HEK293 (cell line): ENCODE measurements at regions not wholly inside any gene's neighbourhood (a gene's known extent, or its start where the extent isn't known, plus 50 kb on each side); places are given as distances from the start of the nearest gene placed in this dataset.
"Not testable (repeated sequence)": the region's sequence is repeated elsewhere in the genome, so short reads cannot be mapped to it uniquely, and the experiment has no call there.

Source experiments
- CTCF ChIA-PET: fragments of 350-600 bp; formaldehyde crosslinking; extraction: SDS; loops from one replicate; lab custom pipeline; 2021; ENCODE audit warnings: antibody characterized with exemption; lab: Yijun Ruan, JAX
- POLR2A ChIA-PET: fragments of 300-600 bp; formaldehyde crosslinking; extraction: SDS; loops from one replicate; lab custom pipeline; 2020; ENCODE audit warnings: antibody characterized with exemption, inconsistent platforms; lab: Yijun Ruan, JAX
- H3K27ac ChIP-seq: fragments of 200-500 bp; sonication (Bioruptor generic); 2 replicates; pipeline ENCODE4 v1.5.1; 2014; ENCODE audit warnings: low read depth, low read length, control low read depth, inconsistent platforms; ENCODE audit errors: extremely low read depth
- H3K36me3 ChIP-seq, 2 experiments: fragments of 200-500 bp in 1 of 2; sonication (Bioruptor generic) in 1 of 2; 1 replicate in 1 of 2; 2 replicates in 1 of 2; pipeline ENCODE4 v1.5.1; 2014 to 2017; ENCODE audit warnings: inconsistent platforms in 2 of 2, low read length in 2 of 2; ENCODE audit not compliant: control insufficient read depth in 2 of 2, insufficient read depth in 1 of 2
- H3K4me1 ChIP-seq: fragments of 200-500 bp; sonication (Bioruptor generic); 2 replicates; pipeline ENCODE4 v1.5.1; 2014; ENCODE audit warnings: mild to moderate bottlenecking, low read length, inconsistent platforms; ENCODE audit not compliant: control insufficient read depth, insufficient read depth
- H3K4me3 ChIP-seq: 2 replicates; pipeline ENCODE4 v1.5.1; 2011; ENCODE audit warnings: low read depth, mild to moderate bottlenecking, control low read depth, low read length, moderate library complexity
- H3K9me3 ChIP-seq: fragments of 200-500 bp; sonication (Bioruptor generic); 2 replicates; pipeline ENCODE4 v1.5.1; 2014; ENCODE audit warnings: low read depth, low read length, inconsistent platforms; ENCODE audit not compliant: control insufficient read depth, insufficient read depth
- FEZF1 ChIP-seq: fragments of 450-650 bp; formaldehyde crosslinking; IDR thresholded peaks from 2 replicates; pipeline ENCODE4 v1.5.1; 2016; ENCODE audit warnings: missing biosample characterization, missing genetic modification characterization
- GLI4 ChIP-seq: fragments of 450-650 bp; formaldehyde crosslinking; IDR thresholded peaks from 2 replicates; pipeline ENCODE4 v1.5.1; 2016; ENCODE audit warnings: missing biosample characterization, missing genetic modification characterization
- KLF1 ChIP-seq: fragments of 450-650 bp; formaldehyde crosslinking; IDR thresholded peaks from 2 replicates; pipeline ENCODE4 v1.5.1; 2016; ENCODE audit warnings: missing biosample characterization, missing genetic modification characterization
- MYNN ChIP-seq: fragments of 450-650 bp; formaldehyde crosslinking; IDR thresholded peaks from 2 replicates; pipeline ENCODE4 v1.5.1; 2016; ENCODE audit warnings: missing biosample characterization, missing genetic modification characterization, borderline replicate concordance
- RBAK ChIP-seq: fragments of 450-650 bp; formaldehyde crosslinking; IDR thresholded peaks from 2 replicates; pipeline ENCODE4 v1.5.1; 2016; ENCODE audit warnings: missing biosample characterization, missing genetic modification characterization
- SP7 ChIP-seq: fragments of 450-650 bp; formaldehyde crosslinking; IDR thresholded peaks from 2 replicates; pipeline ENCODE4 v1.5.1; 2016; ENCODE audit warnings: missing biosample characterization, missing genetic modification characterization
- ZBTB17 ChIP-seq: fragments of 450-650 bp; formaldehyde crosslinking; IDR thresholded peaks from 2 replicates; pipeline ENCODE4 v1.5.1; 2016; ENCODE audit warnings: missing biosample characterization, missing genetic modification characterization
- ZBTB48 ChIP-seq: fragments of 450-650 bp; formaldehyde crosslinking; IDR thresholded peaks from 2 replicates; pipeline ENCODE4 v1.5.1; 2016; ENCODE audit warnings: missing biosample characterization, missing genetic modification characterization
- ZBTB7A ChIP-seq: fragments of 450-650 bp; formaldehyde crosslinking; IDR thresholded peaks from 2 replicates; pipeline ENCODE4 v1.5.1; 2016; ENCODE audit warnings: low read depth, missing biosample characterization, missing genetic modification characterization
- ZFP69B ChIP-seq: fragments of 450-650 bp; formaldehyde crosslinking; IDR thresholded peaks from 2 replicates; pipeline ENCODE4 v1.5.1; 2016; ENCODE audit warnings: missing biosample characterization, missing genetic modification characterization
- ZNF169 ChIP-seq: fragments of 450-650 bp; formaldehyde crosslinking; IDR thresholded peaks from 2 replicates; pipeline ENCODE4 v1.5.1; 2016; ENCODE audit warnings: missing biosample characterization, missing genetic modification characterization
- ZNF239 ChIP-seq: fragments of 450-650 bp; formaldehyde crosslinking; IDR thresholded peaks from 2 replicates; pipeline ENCODE4 v1.5.1; 2016; ENCODE audit warnings: missing biosample characterization, missing genetic modification characterization
- ZNF274 ChIP-seq, 2 experiments: fragments of 200-500 bp in 1 of 2; fragments of 450-650 bp in 1 of 2; sonication (Bioruptor generic) in 1 of 2; formaldehyde crosslinking in 1 of 2; IDR thresholded peaks; 2 replicates each; pipeline versions ENCODE4 v1.5.1 to v1.6.1; 2014 to 2016; ENCODE audit warnings: borderline replicate concordance in 1 of 2, inconsistent platforms in 1 of 2, low read length in 1 of 2, missing biosample characterization in 1 of 2, missing genetic modification characterization in 1 of 2
- ZNF292 ChIP-seq: fragments of 450-650 bp; formaldehyde crosslinking; IDR thresholded peaks from 2 replicates; pipeline ENCODE4 v1.5.1; 2016; ENCODE audit warnings: low read depth, missing biosample characterization, missing genetic modification characterization, borderline replicate concordance
- ZNF354C ChIP-seq: fragments of 450-650 bp; formaldehyde crosslinking; IDR thresholded peaks from 2 replicates; pipeline ENCODE4 v1.5.1; 2016; ENCODE audit warnings: missing biosample characterization, missing genetic modification characterization, low read depth, borderline replicate concordance
- ZNF423 ChIP-seq: fragments of 450-650 bp; formaldehyde crosslinking; IDR thresholded peaks from 2 replicates; pipeline ENCODE4 v1.5.1; 2016; ENCODE audit warnings: missing biosample characterization, missing genetic modification characterization
- ZNF48 ChIP-seq: fragments of 450-650 bp; formaldehyde crosslinking; IDR thresholded peaks from 2 replicates; pipeline ENCODE4 v1.5.1; 2016; ENCODE audit warnings: missing biosample characterization, missing genetic modification characterization
- ZNF529 ChIP-seq: fragments of 450-650 bp; formaldehyde crosslinking; IDR thresholded peaks from 2 replicates; pipeline ENCODE4 v1.5.1; 2017; ENCODE audit warnings: missing genetic modification characterization, missing biosample characterization; ENCODE audit not compliant: insufficient replicate concordance
- ZNF658 ChIP-seq: fragments of 450-650 bp; formaldehyde crosslinking; IDR thresholded peaks from 2 replicates; pipeline ENCODE4; 2016; ENCODE audit warnings: missing biosample characterization, missing genetic modification characterization
- ZNF701 ChIP-seq: fragments of 450-650 bp; formaldehyde crosslinking; IDR thresholded peaks from 2 replicates; pipeline ENCODE4 v1.5.1; 2016; ENCODE audit warnings: missing biosample characterization, missing genetic modification characterization
- ZNF830 ChIP-seq: fragments of 450-650 bp; IDR thresholded peaks from 2 replicates; pipeline ENCODE4 v1.5.0; 2018; ENCODE audit warnings: missing biosample characterization, missing genetic modification characterization, low read depth, mild to moderate bottlenecking, moderate library complexity
- TF ChIP-seq, protein P1 (sequence below): fragments of 450-650 bp; formaldehyde crosslinking; optimal IDR thresholded peaks from 2 replicates; pipeline ENCODE3; 2016; ENCODE audit warnings: missing biosample characterization, mild to moderate bottlenecking, missing genetic modification characterization
- TF ChIP-seq, protein P2 (sequence below): fragments of 450-650 bp; formaldehyde crosslinking; IDR thresholded peaks from 2 replicates; pipeline ENCODE4 v1.5.1; 2016; ENCODE audit warnings: missing biosample characterization, missing genetic modification characterization
- TF ChIP-seq, protein P3 (sequence below): fragments of 450-650 bp; formaldehyde crosslinking; IDR thresholded peaks from 2 replicates; pipeline ENCODE4 v1.5.1; 2016; ENCODE audit warnings: missing biosample characterization, missing genetic modification characterization

DNA sequence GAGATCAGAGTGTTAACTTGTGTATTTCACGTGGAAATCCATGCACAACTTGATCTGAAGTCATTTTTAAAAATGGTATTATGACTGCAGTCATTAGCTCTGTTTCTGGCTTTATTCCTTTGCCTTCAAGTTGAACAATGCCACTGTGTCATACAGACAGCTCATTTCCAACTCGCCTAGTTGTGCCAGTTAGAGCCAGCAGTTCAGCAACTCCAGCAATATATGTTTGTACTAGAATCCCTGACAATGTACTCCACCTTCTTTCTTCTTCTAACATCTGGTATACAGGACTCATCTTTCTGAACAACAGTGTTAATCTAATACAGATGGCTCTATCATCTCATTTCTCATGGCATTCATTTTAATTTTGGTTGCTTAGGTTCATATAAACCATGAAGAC lies 418.3 kb upstream of the POU3F2 start:
- H3K36me3 ChIP-seq: no peaks in the 10 kb centered on the region
- no peak overlapping the region for H3K4me3 ChIP-seq
- no peak for TF ChIP-seq ZNF169 (tag by site-specific recombination)
- TF ChIP-seq, all 188 proteins: peak for 0
- ChIA-PET CTCF (interaction anchor here (0.6 to 1.2 kb wide), 2 partner anchors 10 to 408 kb away, joined by 4 read pairs; no protein-coding TSS in a partner anchor), POLR2A (no interaction called here)
- Histone ChIP-seq H3K9me3 (no peaks in the 10 kb centered on the region), H3K4me1 (no peaks in the 10 kb centered on the region), H3K27ac (no peak overlapping the region)

DNA sequence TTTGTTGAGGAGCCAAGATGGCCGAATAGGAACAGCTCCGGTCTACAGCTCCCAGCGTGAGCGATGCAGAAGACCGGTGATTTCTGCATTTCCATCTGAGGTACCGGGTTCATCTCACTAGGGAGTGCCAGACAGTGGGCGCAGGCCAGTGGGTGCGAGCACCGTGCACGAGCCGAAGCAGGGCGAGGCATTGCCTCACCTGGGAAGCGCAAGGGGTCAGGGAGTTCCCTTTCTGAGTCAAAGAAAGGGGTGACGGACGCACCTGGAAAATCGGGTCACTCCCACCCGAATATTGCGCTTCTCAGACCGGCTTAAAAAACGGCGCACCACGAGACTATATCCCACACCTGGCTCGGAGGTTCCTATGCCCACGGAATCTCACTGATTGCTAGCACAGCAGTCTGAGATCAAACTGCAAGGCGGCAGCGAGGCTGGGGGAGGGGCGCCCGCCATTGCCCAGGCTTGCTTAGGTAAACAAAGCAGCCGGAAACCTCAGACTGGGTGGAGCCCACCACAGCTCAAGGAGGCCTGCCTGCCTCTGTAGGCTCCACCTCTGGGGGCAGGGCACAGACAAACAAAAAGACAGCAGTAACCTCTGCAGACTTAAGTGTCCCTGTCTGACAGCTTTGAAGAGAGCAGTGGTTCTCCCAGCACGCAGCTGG lies 417.7 kb upstream of the POU3F2 start:
- POLR2A ChIA-PET, H3K27ac ChIP-seq, H3K9me3 ChIP-seq, H3K36me3 ChIP-seq, H3K4me1 ChIP-seq: not testable (repeated sequence)
- CTCF ChIA-PET: interaction anchor here (1.2 kb wide), 1 partner anchor 11 kb away, joined by 4 read pairs; no protein-coding TSS in a partner anchor
- TF ChIP-seq KLF1 (peak; percentile 46; the same call in 1 of the 2 replicates), ZBTB48 (tag by site-specific recombination) (peak; percentile 57)
- TF ChIP-seq, protein P1, sequence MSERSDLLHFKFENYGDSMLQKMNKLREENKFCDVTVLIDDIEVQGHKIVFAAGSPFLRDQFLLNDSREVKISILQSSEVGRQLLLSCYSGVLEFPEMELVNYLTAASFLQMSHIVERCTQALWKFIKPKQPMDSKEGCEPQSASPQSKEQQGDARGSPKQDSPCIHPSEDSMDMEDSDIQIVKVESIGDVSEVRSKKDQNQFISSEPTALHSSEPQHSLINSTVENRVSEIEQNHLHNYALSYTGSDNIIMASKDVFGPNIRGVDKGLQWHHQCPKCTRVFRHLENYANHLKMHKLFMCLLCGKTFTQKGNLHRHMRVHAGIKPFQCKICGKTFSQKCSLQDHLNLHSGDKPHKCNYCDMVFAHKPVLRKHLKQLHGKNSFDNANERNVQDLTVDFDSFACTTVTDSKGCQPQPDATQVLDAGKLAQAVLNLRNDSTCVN (tag by site-specific recombination): peak; percentile 23
- TF ChIP-seq, all 188 proteins: peak for 3; not testable (repeated sequence) for 185
- H3K4me3 ChIP-seq: not testable (repeated sequence)

DNA sequence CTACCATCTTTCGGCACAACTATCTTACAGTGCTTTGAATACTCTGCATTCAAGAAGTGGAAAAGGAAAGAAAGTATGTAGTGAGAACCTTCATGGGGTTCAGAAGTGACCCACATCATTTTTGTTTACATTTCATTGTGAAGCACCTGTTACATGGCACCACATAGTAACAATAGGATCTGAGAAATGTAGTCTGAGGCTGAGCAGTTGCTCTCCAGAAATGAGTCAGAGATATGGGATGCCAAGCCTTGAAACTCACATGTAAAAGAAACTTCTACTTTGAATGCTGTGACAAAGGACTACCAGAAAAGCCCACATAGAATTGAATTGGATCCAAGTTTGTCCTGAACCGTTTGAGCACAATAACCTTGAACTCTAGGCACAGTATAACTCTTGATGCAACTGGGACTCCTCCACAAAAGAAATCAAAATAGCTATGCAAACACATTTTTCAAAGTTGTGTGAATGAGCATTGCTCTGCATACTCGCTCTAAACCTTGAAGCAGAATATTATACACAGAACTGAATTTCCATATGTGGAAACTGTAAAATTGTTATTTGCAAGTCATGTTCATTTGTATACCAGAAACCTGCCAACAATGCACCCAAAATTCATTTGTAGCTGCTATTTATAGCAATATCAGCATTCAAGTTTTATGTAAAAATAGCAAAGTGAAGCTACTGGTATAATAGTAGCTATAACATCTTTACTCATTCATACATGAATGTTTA lies 400.9 kb upstream of the POU3F2 start:
- no peak overlapping the region for H3K27ac ChIP-seq
- CTCF ChIA-PET: interaction anchor here (0.8 kb wide), 1 partner anchor 1032 kb away, joined by 4 read pairs; no protein-coding TSS in a partner anchor
- POLR2A ChIA-PET: no interaction called here
- no peak overlapping the region for H3K4me3 ChIP-seq
- no peaks in the 10 kb centered on the region for H3K36me3 ChIP-seq
- H3K4me1 ChIP-seq: no peaks in the 10 kb centered on the region
- TF ChIP-seq ZNF239 (tag by site-specific recombination): no peak
- TF ChIP-seq ZFP69B (tag by site-specific recombination): no peak
- no peak for TF ChIP-seq SP7
- TF ChIP-seq ZNF48 (tag by site-specific recombination): no peak
- no peak for TF ChIP-seq ZNF529
- TF ChIP-seq FEZF1 (tag by site-specific recombination): no peak
- H3K9me3 ChIP-seq: no peaks in the 10 kb centered on the region

DNA sequence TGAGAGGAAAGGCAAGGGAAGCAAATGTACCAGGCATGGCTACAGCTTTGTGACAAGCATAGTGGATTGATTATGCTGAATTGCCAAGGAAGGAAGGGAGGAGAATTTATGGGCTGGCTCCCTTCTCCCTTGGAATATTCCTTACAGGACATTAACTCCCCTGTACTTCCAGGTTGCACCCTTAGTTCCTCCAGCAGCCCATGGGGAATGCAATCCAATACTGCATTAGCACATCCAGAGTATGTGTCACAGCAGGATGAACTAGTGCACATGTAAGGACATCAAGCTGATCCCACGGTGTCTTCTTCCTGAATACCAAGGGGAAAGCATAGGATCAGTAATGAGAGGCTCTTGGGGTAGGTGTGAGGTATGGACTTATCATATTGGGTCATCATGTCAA lies 390.7 kb upstream of the POU3F2 start:
- no peaks in the 10 kb centered on the region for H3K36me3 ChIP-seq
- POLR2A ChIA-PET: no interaction called here
- no peak overlapping the region for H3K27ac ChIP-seq
- CTCF ChIA-PET: no interaction called here
- H3K9me3 ChIP-seq: no peaks in the 10 kb centered on the region
- H3K4me1 ChIP-seq: no peaks in the 10 kb centered on the region
- H3K4me3 ChIP-seq: no peak overlapping the region
- TF ChIP-seq ZBTB17 (tag by site-specific recombination) (no peak), ZNF701 (tag by site-specific recombination) (no peak), ZBTB7A (no peak), MYNN (tag by site-specific recombination) (no peak), ZNF292 (tag by site-specific recombination) (no peak), ZNF658 (tag by site-specific recombination) (no peak), RBAK (tag by site-specific recombination) (no peak), GLI4 (tag by site-specific recombination) (no peak), ZNF423 (tag by site-specific recombination) (no peak), ZNF274 (IDR thresholded peaks at IDR 0.05; ENCODE audit: low read length) (no peak), ZNF274 (tag by site-specific recombination; IDR thresholded peaks at IDR 0.05; ENCODE audit: borderline replicate concordance) (no peak), ZNF830 (tag by site-specific recombination) (no peak), ZNF354C (tag by site-specific recombination) (no peak)
- TF ChIP-seq, protein P2, sequence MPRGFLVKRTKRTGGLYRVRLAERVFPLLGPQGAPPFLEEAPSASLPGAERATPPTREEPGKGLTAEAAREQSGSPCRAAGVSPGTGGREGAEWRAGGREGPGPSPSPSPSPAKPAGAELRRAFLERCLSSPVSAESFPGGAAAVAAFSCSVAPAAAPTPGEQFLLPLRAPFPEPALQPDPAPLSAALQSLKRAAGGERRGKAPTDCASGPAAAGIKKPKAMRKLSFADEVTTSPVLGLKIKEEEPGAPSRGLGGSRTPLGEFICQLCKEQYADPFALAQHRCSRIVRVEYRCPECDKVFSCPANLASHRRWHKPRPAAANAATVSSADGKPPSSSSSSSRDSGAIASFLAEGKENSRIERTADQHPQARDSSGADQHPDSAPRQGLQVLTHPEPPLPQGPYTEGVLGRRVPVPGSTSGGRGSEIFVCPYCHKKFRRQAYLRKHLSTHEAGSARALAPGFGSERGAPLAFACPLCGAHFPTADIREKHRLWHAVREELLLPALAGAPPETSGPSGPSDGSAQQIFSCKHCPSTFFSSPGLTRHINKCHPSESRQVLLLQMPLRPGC (tag by site-specific recombination): no peak
- TF ChIP-seq, protein P3, sequence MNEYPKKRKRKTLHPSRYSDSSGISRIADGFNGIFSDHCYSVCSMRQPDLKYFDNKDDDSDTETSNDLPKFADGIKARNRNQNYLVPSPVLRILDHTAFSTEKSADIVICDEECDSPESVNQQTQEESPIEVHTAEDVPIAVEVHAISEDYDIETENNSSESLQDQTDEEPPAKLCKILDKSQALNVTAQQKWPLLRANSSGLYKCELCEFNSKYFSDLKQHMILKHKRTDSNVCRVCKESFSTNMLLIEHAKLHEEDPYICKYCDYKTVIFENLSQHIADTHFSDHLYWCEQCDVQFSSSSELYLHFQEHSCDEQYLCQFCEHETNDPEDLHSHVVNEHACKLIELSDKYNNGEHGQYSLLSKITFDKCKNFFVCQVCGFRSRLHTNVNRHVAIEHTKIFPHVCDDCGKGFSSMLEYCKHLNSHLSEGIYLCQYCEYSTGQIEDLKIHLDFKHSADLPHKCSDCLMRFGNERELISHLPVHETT (tag by site-specific recombination): no peak
